ENCODE measurements at regions not wholly inside any gene's neighbourhood (a gene's known extent, or its start where the extent isn't known, plus 50 kb on each side); places are given as distances from the start of the nearest gene placed in this dataset.

GRCh38 chr1:72483846-72484357 lies 201.6 kb upstream of the NEGR1 start:
- no peak for ATAC-seq
- Histone ChIP-seq H3K4me1 (no peaks in the 10 kb centered on the region), H3K27ac (no peak overlapping the region), H3K27me3 (no peaks in the 10 kb centered on the region), H3K36me3 (no peaks in the 10 kb centered on the region), H3K9me3 (peaks cover 0 to 21% (median 0%) of the 10 kb centered on the region in 11 donors), H3K4me3 (no peak overlapping the region)
- TF ChIP-seq CTCF (IDR thresholded peaks at IDR 0.05), result no peak
- intact Hi-C loops (cut with DNase I), result no loop called here
- no peak for DNase-seq

DNA sequence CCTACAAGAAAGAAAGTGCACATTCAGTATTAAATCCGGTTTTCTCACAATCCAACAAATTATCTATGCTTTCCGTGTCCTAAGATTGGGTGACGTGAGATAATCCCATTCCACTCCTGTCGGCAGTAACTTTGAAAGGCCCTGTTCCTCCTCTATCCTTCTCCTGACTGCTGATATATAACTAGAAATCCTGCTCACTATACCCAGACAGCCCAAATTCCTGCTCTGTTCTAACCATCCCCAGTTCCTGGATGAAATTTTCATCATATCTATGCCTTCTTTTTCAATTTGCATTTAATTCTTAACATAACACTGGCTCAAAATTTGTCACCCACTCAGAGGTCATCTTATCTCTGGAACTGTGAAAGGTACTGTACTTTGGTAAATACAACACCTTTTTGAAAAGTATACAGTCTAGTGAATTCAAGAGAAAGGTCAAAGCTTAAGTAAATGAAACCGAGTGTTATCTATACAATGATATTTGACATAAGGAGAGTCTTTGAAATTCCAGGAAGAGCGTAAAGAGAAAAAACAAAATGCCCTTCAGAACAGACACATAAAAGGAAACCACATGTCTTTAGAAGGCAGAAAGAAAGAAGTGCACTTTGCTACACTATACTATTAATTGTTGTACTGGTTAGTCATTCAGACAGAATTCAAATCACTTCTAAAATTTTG lies 200.5 kb upstream of the NEGR1 start:
- 55 to 56% methylated on average over 6 of the region's 6 CpGs for WGBS, 2 donors
- no peak for DNase-seq
- H3K4me3 ChIP-seq, result no peak overlapping the region
- no peaks in the 10 kb centered on the region for H3K36me3 ChIP-seq
- no peaks in the 10 kb centered on the region for H3K27me3 ChIP-seq
- intact Hi-C loops (cut with DNase I), result no loop called here
- peaks cover 0 to 29% (median 0%) of the 10 kb centered on the region in 11 donors for H3K9me3 ChIP-seq
- no peak for ATAC-seq
- H3K27ac ChIP-seq, result no peak overlapping the region
- no peak for TF ChIP-seq CTCF (IDR thresholded peaks at IDR 0.05)
- H3K4me1 ChIP-seq, result no peaks in the 10 kb centered on the region

GRCh38 chr1:72481420-72481970 lies 199.2 kb upstream of the NEGR1 start:
- intact Hi-C loops (cut with DNase I), result no loop called here
- H3K4me3 ChIP-seq, result no peak overlapping the region
- no peaks in the 10 kb centered on the region for H3K36me3 ChIP-seq
- no peaks in the 10 kb centered on the region for H3K27me3 ChIP-seq
- H3K27ac ChIP-seq, result no peak overlapping the region
- no peak for TF ChIP-seq CTCF (IDR thresholded peaks at IDR 0.05)
- no peak for DNase-seq
- no peaks in the 10 kb centered on the region for H3K4me1 ChIP-seq
- ATAC-seq, result peak in 1 of 8 donors; percentile 2
- peaks cover 0 to 29% (median 0%) of the 10 kb centered on the region in 11 donors for H3K9me3 ChIP-seq
- 82 to 84% methylated on average over 5 of the region's 5 CpGs for WGBS, 2 donors

GRCh38 chr1:72466376-72466775 lies 184.0 kb upstream of the NEGR1 start:
- H3K27me3 ChIP-seq, result no peaks in the 10 kb centered on the region
- DNase-seq, result no peak
- TF ChIP-seq CTCF (IDR thresholded peaks at IDR 0.05), result no peak
- intact Hi-C loops (cut with DNase I), result no loop called here
- no peak overlapping the region for H3K27ac ChIP-seq
- no peaks in the 10 kb centered on the region for H3K36me3 ChIP-seq
- WGBS, 2 donors, result 77 to 78% methylated on average over 1 of the region's 1 CpG
- H3K4me1 ChIP-seq, result no peaks in the 10 kb centered on the region
- no peak for ATAC-seq
- no peaks in the 10 kb centered on the region for H3K9me3 ChIP-seq
- H3K4me3 ChIP-seq, result no peak overlapping the region
